ENCODE measurements at regions not wholly inside any gene's neighbourhood (a gene's known extent, or its start where the extent isn't known, plus 50 kb on each side); places are given as distances from the start of the nearest gene placed in this dataset.

DNA sequence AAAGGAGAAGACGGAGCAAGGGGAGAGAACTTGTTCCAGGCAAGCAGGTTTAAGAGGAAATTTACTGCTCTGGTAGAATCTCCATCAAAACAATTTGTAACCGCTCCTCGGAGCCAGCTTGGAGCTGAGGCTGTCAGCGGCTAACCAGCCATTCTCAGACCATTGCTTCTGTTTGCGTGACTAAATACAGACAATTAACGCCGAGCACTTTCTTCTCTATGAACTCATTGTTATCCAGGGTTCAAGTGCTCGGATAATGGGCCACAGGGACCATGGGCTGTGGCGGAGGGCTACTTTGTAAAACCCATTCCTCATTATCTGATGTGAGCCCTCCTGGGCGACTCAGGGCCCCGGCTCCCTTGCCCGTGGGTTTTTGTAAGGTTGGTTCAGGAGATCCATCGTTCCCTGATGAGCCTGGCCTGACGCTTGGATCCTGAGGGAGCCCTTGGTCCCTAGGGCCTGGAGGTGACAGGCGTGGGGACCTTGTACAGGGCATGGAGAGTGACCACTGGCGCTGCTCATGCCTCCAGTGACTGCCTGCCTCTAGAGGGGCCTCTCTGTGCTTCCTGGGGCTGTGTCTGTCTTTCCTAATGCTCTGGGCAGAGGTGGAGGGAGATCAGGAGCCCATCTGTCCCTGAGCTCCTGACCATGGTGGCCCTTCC, 61.5 kb upstream of the ZNF536 start:
- DNase-seq (ENCODE audit: low read depth, low spot score), result no peak
- TF ChIP-seq, protein P1, sequence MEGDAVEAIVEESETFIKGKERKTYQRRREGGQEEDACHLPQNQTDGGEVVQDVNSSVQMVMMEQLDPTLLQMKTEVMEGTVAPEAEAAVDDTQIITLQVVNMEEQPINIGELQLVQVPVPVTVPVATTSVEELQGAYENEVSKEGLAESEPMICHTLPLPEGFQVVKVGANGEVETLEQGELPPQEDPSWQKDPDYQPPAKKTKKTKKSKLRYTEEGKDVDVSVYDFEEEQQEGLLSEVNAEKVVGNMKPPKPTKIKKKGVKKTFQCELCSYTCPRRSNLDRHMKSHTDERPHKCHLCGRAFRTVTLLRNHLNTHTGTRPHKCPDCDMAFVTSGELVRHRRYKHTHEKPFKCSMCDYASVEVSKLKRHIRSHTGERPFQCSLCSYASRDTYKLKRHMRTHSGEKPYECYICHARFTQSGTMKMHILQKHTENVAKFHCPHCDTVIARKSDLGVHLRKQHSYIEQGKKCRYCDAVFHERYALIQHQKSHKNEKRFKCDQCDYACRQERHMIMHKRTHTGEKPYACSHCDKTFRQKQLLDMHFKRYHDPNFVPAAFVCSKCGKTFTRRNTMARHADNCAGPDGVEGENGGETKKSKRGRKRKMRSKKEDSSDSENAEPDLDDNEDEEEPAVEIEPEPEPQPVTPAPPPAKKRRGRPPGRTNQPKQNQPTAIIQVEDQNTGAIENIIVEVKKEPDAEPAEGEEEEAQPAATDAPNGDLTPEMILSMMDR (IDR thresholded peaks at IDR 0.05; ENCODE audit: insufficient read depth, low read length, missing control alignments), result no peak
- POLR2A ChIA-PET, result no interaction called here
- no peak overlapping the region for H3K4me3 ChIP-seq (ENCODE audit: low read depth, low read length)
- CTCF ChIA-PET, result no interaction called here

- TF ChIP-seq, protein P1 (IDR thresholded peaks at IDR 0.05; ENCODE audit: insufficient read depth, low read length, missing control alignments), result no peak
- POLR2A ChIA-PET, result no interaction called here
- no peak overlapping the region for H3K4me3 ChIP-seq (ENCODE audit: low read depth, low read length)
- no peak for DNase-seq (ENCODE audit: low read depth, low spot score)
- CTCF ChIA-PET, result no interaction called here
Measured at GRCh38 chr19:30311911-30312310, 60.3 kb upstream of the ZNF536 start.

DNA sequence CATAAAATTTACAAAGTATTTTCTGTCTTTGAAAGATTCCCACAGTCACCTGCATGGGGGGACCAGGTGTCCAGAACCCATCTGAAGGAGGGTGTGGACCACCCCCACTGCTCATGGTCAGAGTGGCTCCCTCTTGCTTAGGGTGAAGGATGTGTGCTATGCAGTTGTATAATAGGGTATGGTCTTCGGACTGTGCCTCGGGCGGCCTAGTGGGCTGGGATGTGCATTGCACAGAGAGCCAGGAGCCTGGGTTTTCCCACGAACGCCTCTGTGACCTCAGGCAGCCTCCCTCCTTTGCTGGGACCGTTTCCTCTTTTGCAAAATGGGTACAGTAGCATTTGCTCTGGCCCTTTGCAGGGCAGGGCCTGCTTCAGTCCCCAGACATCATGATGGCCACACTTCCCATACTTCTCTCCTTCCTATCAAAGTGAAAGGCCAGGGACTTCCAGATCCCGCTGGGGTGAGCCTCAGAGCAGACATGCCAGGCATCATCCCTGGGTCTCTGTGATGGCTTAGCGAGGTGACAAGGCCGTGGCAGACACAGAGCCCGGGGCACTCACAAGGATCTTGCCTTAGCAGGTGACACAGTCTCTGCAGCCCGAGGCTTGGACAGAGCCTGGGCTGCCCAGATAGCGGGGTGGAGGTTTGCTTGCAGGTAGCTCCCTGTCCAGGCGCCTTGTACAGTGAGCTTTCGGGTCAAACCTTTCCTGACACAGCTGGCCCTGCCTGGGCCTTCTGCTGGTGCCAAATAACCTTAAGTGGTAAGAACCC, 59.4 kb upstream of the ZNF536 start:
- CTCF ChIA-PET, result no interaction called here
- POLR2A ChIA-PET, result no interaction called here
- TF ChIP-seq, protein P1 (IDR thresholded peaks at IDR 0.05; ENCODE audit: insufficient read depth, low read length, missing control alignments), result no peak
- DNase-seq (ENCODE audit: low read depth, low spot score), result no peak
- no peak overlapping the region for H3K4me3 ChIP-seq (ENCODE audit: low read depth, low read length)

- no peak for DNase-seq (ENCODE audit: low read depth, low spot score)
- TF ChIP-seq, protein P1 (IDR thresholded peaks at IDR 0.05; ENCODE audit: insufficient read depth, low read length, missing control alignments), result no peak
- H3K4me3 ChIP-seq (ENCODE audit: low read depth, low read length), result no peak overlapping the region
- CTCF ChIA-PET, result no interaction called here
- POLR2A ChIA-PET, result no interaction called here
Measured at GRCh38 chr19:30313353-30313750, 58.8 kb upstream of the ZNF536 start.

DNA sequence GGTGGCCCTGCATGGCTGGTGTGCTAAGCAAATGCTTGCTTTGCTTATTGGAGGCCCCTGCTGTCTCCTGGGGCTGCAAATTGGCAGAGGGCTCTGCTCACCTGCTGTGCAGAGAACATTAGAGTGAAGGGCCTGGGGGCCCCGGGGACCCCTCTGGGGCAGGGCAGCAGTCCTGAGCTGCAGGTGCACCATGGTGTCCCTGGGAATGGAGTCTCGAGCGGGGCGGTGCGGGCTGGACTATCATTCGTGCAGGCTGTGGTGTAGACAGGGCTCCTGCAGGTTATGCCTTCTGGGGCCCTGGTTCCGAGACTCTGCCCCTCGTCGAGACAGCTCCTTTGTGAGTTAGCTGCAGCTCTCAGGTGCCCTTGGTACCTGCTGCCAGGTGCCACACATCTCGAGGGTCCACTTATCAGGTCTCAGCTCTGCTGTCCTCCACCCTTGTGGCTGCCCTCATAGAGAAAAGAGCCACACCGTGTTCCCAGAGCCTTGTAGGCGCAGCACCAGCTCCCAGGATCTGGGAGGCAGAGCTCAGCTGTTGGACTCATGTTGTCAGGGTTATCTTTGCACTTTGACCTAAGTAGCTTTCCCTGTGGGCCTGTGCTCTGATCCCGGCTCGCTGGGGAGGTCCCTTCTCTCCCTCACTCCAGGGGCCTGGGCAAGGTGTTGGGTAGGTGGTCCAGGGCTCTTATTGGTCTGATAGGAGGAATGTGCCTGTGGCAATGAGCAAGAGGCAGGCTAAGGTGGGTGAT, 58.0 kb upstream of the ZNF536 start:
- CTCF ChIA-PET, result no interaction called here
- POLR2A ChIA-PET, result no interaction called here
- H3K4me3 ChIP-seq (ENCODE audit: low read depth, low read length), result no peak overlapping the region
- DNase-seq (ENCODE audit: low read depth, low spot score), result no peak
- TF ChIP-seq, protein P1 (IDR thresholded peaks at IDR 0.05; ENCODE audit: insufficient read depth, low read length, missing control alignments), result no peak

DNA sequence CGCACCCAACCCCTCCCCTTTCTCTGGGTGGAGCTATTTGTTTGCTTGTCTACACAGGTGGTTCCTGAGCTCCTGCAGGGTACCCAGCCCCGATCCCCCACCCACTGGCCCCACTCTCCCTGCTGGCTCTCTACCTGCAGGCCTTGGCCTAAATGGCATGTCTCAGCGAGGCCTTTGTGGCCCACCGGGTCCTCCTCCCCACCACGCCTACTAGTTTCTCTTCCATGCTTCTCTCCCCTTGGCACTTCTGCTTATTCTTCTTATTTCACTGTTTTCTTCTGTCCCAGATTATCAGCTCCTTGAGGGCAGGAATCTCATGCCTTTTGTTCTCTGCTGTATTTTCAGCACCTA, 57.4 kb upstream of the ZNF536 start:
- CTCF ChIA-PET, result no interaction called here
- H3K4me3 ChIP-seq (ENCODE audit: low read depth, low read length), result no peak overlapping the region
- TF ChIP-seq, protein P1 (IDR thresholded peaks at IDR 0.05; ENCODE audit: insufficient read depth, low read length, missing control alignments), result no peak
- POLR2A ChIA-PET, result no interaction called here
- DNase-seq (ENCODE audit: low read depth, low spot score), result no peak
